ENCODE measurements at regions not wholly inside any gene's neighbourhood (a gene's known extent, or its start where the extent isn't known, plus 50 kb on each side); places are given as distances from the start of the nearest gene placed in this dataset.

DNA sequence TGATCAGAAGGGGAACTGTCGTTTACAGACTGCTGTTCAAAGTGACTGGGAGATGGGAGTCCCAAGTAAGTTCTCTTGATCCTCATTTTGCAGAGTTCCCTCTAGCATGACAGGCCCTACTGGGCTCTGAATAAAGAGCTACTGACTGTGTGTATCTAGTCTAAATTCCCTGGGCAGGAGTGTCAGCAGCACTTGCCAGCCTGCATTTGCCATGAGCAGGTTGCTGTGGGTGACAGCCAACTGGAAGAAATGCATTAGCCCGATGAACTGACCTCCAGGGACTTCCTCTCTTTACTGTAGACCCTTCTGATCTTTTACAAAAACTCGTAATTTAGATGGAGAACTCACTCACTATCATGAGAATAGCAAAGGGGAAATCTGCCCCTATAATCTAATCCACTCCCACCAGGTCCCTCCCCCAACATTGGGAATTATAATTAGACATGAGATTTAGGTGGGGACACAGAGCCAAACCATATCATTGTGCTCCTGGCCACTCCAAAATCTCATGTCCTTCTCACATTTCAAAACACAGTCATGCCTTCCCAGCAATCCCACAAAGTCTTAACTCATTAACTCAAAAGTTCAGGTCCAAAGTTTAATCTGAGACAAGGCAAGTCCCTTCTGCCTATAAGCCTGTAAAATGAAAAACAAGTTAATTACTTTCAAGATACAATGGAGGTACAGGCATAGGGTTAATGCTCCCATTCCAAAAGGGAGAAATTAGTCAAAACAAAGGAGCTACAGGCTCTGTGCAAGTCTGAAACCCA lies 78.9 kb upstream of the CXCL14 start:
- DNase-seq, result no peak

DNA sequence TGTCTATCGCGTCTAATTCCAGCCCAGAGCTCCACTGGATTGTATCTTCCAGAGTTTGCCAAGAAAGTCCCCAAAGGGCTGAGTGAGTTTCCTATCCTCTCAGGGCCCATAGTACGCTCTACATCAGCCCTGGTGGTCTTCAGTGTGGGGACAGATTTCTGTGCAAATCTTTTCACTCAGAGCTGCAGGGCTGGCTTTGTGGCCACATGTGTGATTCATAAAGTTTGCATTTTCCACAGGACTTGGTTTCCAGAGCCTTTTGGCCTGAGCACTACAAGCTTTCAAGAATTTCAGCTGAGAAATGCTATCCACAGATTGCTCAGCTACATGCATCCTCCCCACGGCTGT lies 76.7 kb upstream of the CXCL14 start:
- no peak for DNase-seq

GRCh38 chr5:135654761-135655467 lies 76.1 kb upstream of the CXCL14 start:
- DNase-seq, result no peak

DNA sequence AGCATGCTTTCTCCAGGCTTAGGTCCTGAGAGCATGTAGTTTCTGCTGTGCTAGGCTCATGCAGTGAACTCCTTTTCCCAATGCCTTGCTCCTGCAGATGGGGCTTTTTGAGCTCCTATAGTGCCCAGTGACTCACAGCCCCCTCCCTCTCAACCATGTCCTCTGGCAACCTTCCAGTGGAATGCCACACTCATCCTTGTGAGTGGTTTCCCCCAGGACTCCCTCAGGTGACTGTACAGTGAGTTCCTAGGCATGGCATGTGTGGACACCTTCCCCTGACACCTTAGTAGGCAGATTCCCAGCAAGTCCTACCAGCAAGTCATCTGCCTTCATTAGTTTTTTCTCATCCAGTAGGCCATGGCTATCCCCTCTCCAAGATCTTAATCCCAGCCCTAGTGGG lies 72.4 kb upstream of the CXCL14 start:
- DNase-seq, result no peak

DNA sequence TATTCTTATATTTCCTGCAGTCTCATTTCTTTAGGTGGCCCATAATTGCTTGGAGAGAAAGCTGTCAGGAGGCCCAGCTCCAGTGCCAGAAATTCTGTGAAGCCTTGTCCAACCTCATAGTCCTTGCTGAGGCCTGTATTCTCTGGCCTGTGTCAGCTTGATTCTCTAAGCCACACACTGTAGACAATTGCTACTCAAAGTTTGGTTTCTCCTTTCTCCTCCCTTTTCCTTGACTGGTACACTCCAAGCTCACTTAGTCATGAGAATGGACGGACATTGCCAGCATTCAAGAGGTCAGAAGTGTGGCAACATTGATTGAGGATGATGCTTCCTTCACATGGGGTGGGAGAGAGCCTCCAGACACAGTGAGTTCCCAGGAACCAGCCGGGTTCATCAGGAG lies 71.3 kb upstream of the CXCL14 start:
- DNase-seq, result no peak

DNA sequence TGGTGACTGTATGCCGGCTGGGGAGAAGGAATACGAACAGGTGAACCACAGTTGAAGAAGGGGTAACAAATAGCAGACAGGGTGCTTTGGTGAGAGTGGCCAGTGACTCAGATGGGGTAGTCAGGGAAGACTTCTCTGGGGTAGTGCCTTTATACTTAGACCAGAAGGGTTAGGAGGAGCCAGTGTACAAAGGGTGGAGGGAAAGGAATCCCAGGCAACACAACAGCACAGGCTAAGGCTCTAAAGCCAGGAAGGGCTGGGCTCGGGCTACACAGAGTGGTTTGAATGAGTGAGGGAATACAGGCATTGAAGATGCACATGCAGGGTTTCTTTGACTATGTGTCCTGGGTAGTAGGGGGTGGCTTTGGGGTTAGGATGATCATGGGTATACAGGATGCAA lies 70.6 kb upstream of the CXCL14 start:
- DNase-seq, result no peak

DNA sequence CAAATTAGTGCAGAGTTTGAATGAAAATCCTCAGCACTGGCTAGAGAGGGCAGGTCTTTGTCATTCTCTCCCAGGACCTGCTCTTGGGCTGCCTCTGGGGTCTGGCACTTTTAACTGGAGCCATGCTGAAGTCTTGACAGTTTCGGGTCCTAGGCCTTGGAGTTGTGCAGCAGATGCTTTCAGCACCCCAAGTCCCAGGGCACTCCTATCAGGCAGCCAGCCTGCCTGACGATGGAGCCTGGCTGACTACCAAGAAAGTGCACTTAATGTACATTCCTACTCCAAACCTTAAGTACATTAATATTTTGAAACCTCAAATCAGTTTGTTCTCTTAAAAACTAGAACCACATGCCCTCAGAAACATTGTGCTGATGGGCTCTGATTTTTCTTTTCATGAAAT lies 69.3 kb upstream of the CXCL14 start:
- no peak for DNase-seq

DNA sequence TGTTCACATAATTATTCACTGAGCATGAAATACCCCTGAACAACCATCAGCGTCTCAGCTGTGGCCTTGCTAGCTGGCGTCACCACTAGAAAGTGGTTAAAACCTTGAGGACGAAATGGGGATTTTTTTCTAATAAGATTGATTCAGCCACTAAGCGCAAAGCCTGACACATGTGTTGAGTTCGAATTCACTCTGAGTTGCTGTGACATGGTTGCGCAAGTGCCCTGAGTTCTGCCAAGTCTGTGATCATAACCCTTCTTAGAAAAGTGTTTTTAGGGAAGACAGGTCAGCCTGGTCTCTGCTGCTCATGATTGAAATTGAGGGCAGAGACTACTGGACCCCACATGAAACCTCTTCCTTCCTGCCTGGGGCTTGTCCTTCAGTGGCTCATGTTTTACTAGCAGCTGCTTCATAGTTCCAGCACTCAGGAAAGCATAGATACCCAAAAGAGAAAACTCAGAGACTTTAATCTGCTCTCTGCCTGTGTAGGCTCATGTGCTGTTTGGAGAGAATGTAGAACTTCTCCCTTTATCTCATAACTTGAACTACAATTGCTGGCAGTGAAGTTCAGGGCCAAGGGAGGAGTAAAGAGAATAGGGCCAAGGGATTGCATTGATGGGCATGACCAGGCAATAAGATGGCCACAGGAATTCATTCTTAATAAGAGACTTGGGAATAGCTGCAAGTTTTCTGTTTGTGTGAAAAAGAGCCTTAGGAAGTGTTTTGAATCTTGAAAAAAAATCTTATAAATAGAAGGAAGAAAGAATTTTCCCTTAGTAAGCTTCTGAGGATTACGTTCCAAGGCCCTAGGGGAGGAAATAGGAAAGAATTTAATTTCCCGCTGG lies 66.8 kb upstream of the CXCL14 start:
- DNase-seq, result no peak

- DNase-seq, result no peak
Measured at GRCh38 chr5:135644816-135645215, 66.0 kb upstream of the CXCL14 start.

GRCh38 chr5:135643881-135644766 lies 65.3 kb upstream of the CXCL14 start:
- no peak for DNase-seq

DNA sequence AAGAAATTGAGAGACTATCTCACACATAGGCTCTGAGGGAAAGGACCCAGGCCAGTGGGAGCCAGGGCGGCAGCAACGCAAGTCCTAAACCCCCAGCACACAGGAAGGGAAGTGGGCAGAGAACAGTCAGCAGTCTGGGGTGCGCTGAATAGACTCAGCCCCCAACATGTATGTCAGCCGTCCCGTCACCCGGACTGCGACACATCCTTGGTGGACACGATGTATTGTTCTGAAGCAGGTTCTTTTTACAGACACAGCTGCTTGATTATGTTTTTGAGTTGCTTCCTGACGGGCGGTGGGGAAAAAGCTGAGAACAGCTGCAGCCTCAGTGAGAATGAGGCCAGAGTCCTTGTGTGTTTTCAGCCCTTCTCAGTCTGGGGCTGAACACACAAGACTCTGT lies 64.1 kb upstream of the CXCL14 start:
- DNase-seq, result no peak

DNA sequence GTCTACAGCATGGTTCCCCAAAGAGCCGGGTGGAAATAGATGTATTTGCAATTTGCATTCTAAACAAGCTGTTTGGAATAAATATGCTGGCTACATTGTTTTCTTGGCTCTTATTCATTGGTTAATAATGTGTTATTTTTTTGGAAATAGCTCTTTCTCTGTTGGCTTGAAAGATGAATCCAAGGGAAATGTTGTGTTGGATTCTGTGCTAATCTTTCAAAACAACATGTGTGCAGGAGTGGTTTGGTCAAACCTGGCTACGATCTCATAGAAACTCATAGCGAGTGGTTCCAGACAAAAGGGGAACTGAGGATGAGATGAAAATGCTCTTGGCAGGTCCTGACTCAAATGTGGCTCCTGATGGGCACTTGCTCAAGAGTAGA lies 63.7 kb upstream of the CXCL14 start:
- DNase-seq, result no peak

- DNase-seq, result no peak
Measured at GRCh38 chr5:135641734-135642487, 63.1 kb upstream of the CXCL14 start.

GRCh38 chr5:135641319-135641718 lies 62.5 kb upstream of the CXCL14 start:
- no peak for DNase-seq

GRCh38 chr5:135635451-135635850 lies 56.7 kb upstream of the CXCL14 start:
- DNase-seq, result no peak

DNA sequence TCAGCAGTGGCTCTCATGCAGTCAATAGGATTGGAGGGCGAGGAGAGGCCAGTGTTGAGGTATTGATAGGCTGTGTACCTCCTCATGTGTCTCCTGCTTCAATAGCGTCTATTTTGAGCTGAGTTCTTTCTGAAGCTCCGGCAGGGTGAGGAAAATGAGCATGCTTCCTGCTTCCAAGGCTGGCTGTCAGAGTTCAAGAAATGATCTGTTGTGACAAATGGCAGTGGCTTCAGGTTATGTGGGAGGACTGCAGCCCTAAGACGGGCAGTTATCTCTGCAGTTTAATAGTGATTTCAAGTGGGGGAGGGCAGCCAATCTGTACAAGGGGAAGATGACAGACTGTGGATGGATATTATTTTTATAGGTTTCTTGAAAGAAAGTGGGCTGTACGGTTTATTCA lies 54.0 kb upstream of the CXCL14 start:
- no peak for DNase-seq

GRCh38 chr5:135631391-135631790 lies 52.6 kb upstream of the CXCL14 start:
- DNase-seq, result no peak

DNA sequence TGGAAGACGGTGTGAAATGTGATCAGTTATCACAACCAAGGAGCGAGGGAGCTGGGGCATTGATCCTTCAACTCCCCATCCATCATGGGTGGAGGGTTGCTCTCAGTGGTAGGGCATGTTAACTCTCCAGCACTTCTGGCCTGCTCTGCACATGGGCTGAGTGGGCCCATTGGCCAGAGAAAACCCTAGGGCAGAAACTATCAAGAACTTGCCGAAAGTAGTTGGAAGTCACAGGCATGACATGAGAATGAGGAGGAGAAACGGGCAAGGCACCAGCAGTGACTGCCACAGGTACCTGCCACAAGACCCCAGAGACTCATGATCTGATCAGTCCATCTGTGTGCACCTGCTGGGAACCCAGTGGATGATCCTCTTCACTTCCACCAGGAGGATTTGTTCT lies 50.9 kb upstream of the CXCL14 start:
- no peak for DNase-seq

- DNase-seq, result no peak
Measured at GRCh38 chr5:135628771-135629563, 50.2 kb upstream of the CXCL14 start.
